NCI-H345 treated with DMSO at 0.1 percent for 48 hours (cell line): ENCODE measurements at regions not wholly inside any gene's neighbourhood (a gene's known extent, or its start where the extent isn't known, plus 50 kb on each side); places are given as distances from the start of the nearest gene placed in this dataset.

Source experiments
- DNase-seq: peaks from one replicate; lab custom pipeline; 2025; ENCODE audit not compliant: unreplicated experiment; lab: John Stamatoyannopoulos, UW

- DNase-seq = no peak
These were observed 332.1 kb upstream of the IGFBP7 start for GRCh38 chr4:57442241-57442640.

- DNase-seq = no peak
These were observed 327.5 kb upstream of the IGFBP7 start for GRCh38 chr4:57437649-57438048.

GRCh38 chr4:57435300-57435699, 325.1 kb upstream of the IGFBP7 start:
- no peak for DNase-seq

GRCh38 chr4:57430726-57431125, 320.5 kb upstream of the IGFBP7 start:
- DNase-seq = no peak

GRCh38 chr4:57426779-57427395, 316.7 kb upstream of the IGFBP7 start:
- DNase-seq = peak; percentile 28

GRCh38 chr4:57425610-57426009, 315.4 kb upstream of the IGFBP7 start:
- DNase-seq = no peak

- no peak for DNase-seq
These were observed 314.2 kb upstream of the IGFBP7 start for GRCh38 chr4:57424232-57424897.

- DNase-seq = no peak
These were observed 307.9 kb upstream of the IGFBP7 start for GRCh38 chr4:57418133-57418532.

- no peak for DNase-seq
These were observed 302.3 kb upstream of the IGFBP7 start for GRCh38 chr4:57412259-57413054.

- DNase-seq = no peak
These were observed 300.3 kb upstream of the IGFBP7 start for GRCh38 chr4:57410331-57411052.

- no peak for DNase-seq
These were observed 295.2 kb upstream of the IGFBP7 start for GRCh38 chr4:57405359-57405758.

- DNase-seq = no peak
These were observed 294.3 kb upstream of the IGFBP7 start for GRCh38 chr4:57404483-57404882.

- no peak for DNase-seq
These were observed 293.4 kb upstream of the IGFBP7 start for GRCh38 chr4:57403591-57403990.

GRCh38 chr4:57401586-57401985, 291.4 kb upstream of the IGFBP7 start:
- no peak for DNase-seq

- DNase-seq = no peak
These were observed 268.6 kb upstream of the IGFBP7 start for GRCh38 chr4:57378766-57379165.

GRCh38 chr4:57374866-57375595, 264.8 kb upstream of the IGFBP7 start:
- DNase-seq = no peak

GRCh38 chr4:57373991-57374390, 263.8 kb upstream of the IGFBP7 start:
- DNase-seq = no peak

- DNase-seq = no peak
These were observed 261.5 kb upstream of the IGFBP7 start for GRCh38 chr4:57371671-57372070.

GRCh38 chr4:57370691-57371090, 260.5 kb upstream of the IGFBP7 start:
- DNase-seq = no peak

GRCh38 chr4:57369446-57369845, 259.3 kb upstream of the IGFBP7 start:
- no peak for DNase-seq

GRCh38 chr4:57364255-57364654, 254.1 kb upstream of the IGFBP7 start:
- DNase-seq = no peak
